Tibial nerve (tissue), 4 donors: ENCODE measurements at regions not wholly inside any gene's neighbourhood (a gene's known extent, or its start where the extent isn't known, plus 50 kb on each side); places are given as distances from the start of the nearest gene placed in this dataset.

Source experiments
- DNase-seq, 2 donors: peaks; one replicate each; pipeline ENCODE4 v3.0.0-alpha.2; 2019; ENCODE audit warnings: low spot score in 2 of 2
- H3K27ac ChIP-seq, 4 donors: fragments of 200-600 bp; sonication (generic) in 3 of 4; one replicate each; pipeline ENCODE4 v1.5.1; 2017 to 2019; ENCODE audit warnings: mild to moderate bottlenecking in 1 of 4
- H3K27me3 ChIP-seq, 2 donors: fragments of 200-600 bp; sonication (generic) in 1 of 2; one replicate each; pipeline versions ENCODE4 v1.5.1 to v1.6.0; 2017 to 2019
- H3K36me3 ChIP-seq, 3 donors: fragments of 200-600 bp; sonication (generic); one replicate each; pipeline ENCODE4 v1.5.1; 2018 to 2019
- H3K4me1 ChIP-seq, 4 donors: fragments of 200-600 bp; sonication (generic) in 3 of 4; one replicate each; pipeline ENCODE4 v1.5.1; 2017 to 2019
- H3K4me3 ChIP-seq, 4 donors: fragments of 200-600 bp; sonication (generic) in 3 of 4; one replicate each; pipeline ENCODE4 v1.5.1; 2017 to 2019; ENCODE audit warnings: mild to moderate bottlenecking in 1 of 4, moderate library complexity in 1 of 4
- H3K9me3 ChIP-seq, 4 donors: fragments of 200-600 bp; sonication (generic) in 3 of 4; one replicate each; pipeline ENCODE4 v1.5.1; 2017 to 2019
- CTCF ChIP-seq, 5 experiments: fragments of 200-600 bp in 3 of 5; fragments of 450-650 bp in 2 of 5; sonication (generic) in 3 of 5; IDR thresholded peaks; one replicate each; pipeline ENCODE4 v1.5.1; 2016 to 2019; ENCODE audit warnings: antibody characterized with exemption in 5 of 5, mild to moderate bottlenecking in 3 of 5, moderate library complexity in 2 of 5
- EP300 ChIP-seq, 2 donors: sonication (generic); formaldehyde crosslinking; IDR thresholded peaks; one replicate each; pipeline ENCODE4 v1.6.1; 2017; ENCODE audit warnings: antibody characterized with exemption in 2 of 2, mild to moderate bottlenecking in 1 of 2
- POLR2A ChIP-seq, 2 donors: fragments of 450-650 bp; IDR thresholded peaks; one replicate each; pipeline ENCODE4 v1.6.1; 2017; ENCODE audit warnings: antibody characterized with exemption in 2 of 2, mild to moderate bottlenecking in 2 of 2, moderate library complexity in 2 of 2
- WGBS, 2 donors: methylation state at CpG; one replicate each; pipeline ENCODE4 v1.1.5; 2018; 5-methylcytosine and 5-hydroxymethylcytosine counted together

GRCh38 chr20:60527656-60528055 lies 569.4 kb downstream of the CDH26 start:
- DNase-seq, result no peak
- TF ChIP-seq EP300 (IDR thresholded peaks at IDR 0.05) (no peak), CTCF (IDR thresholded peaks at IDR 0.05) (no peak), POLR2A (IDR thresholded peaks at IDR 0.05) (no peak)
- H3K4me1 ChIP-seq, result no peaks in the 10 kb centered on the region
- H3K27me3 ChIP-seq, result no peaks in the 10 kb centered on the region
- WGBS, 2 donors, result 80 to 81% methylated on average over 7 of the region's 7 CpGs
- no peak overlapping the region for H3K4me3 ChIP-seq
- no peak overlapping the region for H3K27ac ChIP-seq
- H3K36me3 ChIP-seq, result no peaks in the 10 kb centered on the region
- H3K9me3 ChIP-seq, result no peaks in the 10 kb centered on the region

- TF ChIP-seq POLR2A (IDR thresholded peaks at IDR 0.05), result no peak
- TF ChIP-seq CTCF (IDR thresholded peaks at IDR 0.05), result no peak
- TF ChIP-seq EP300 (IDR thresholded peaks at IDR 0.05), result no peak
- Histone ChIP-seq H3K4me3 (no peak overlapping the region), H3K36me3 (no peaks in the 10 kb centered on the region), H3K27me3 (no peaks in the 10 kb centered on the region), H3K4me1 (no peaks in the 10 kb centered on the region), H3K27ac (no peak overlapping the region), H3K9me3 (no peaks in the 10 kb centered on the region)
- DNase-seq, result no peak
- WGBS, 2 donors, result 71 to 74% methylated on average over 5 of the region's 5 CpGs
These were observed 569.9 kb downstream of the CDH26 start for GRCh38 chr20:60528141-60528540.

- 55 to 58% methylated on average over 5 of the region's 5 CpGs for WGBS, 2 donors
- Histone ChIP-seq H3K4me3 (no peak overlapping the region), H3K4me1 (no peaks in the 10 kb centered on the region), H3K27ac (no peak overlapping the region), H3K36me3 (no peaks in the 10 kb centered on the region), H3K9me3 (no peaks in the 10 kb centered on the region), H3K27me3 (no peaks in the 10 kb centered on the region)
- TF ChIP-seq POLR2A (IDR thresholded peaks at IDR 0.05) (no peak), CTCF (IDR thresholded peaks at IDR 0.05) (no peak), EP300 (IDR thresholded peaks at IDR 0.05) (no peak)
- DNase-seq, result no peak
These were observed 570.9 kb downstream of the CDH26 start for GRCh38 chr20:60529149-60529548.

GRCh38 chr20:60535211-60535610 lies 577.0 kb downstream of the CDH26 start:
- Histone ChIP-seq H3K4me1 (no peaks in the 10 kb centered on the region), H3K4me3 (no peak overlapping the region), H3K9me3 (no peaks in the 10 kb centered on the region), H3K27ac (no peak overlapping the region), H3K27me3 (no peaks in the 10 kb centered on the region), H3K36me3 (no peaks in the 10 kb centered on the region)
- no peak for DNase-seq
- 69 to 77% methylated on average over 3 of the region's 3 CpGs for WGBS, 2 donors
- TF ChIP-seq CTCF (IDR thresholded peaks at IDR 0.05), result no peak
- no peak for TF ChIP-seq POLR2A (IDR thresholded peaks at IDR 0.05)
- no peak for TF ChIP-seq EP300 (IDR thresholded peaks at IDR 0.05)

- no peaks in the 10 kb centered on the region for H3K27me3 ChIP-seq
- TF ChIP-seq POLR2A (IDR thresholded peaks at IDR 0.05) (no peak), CTCF (IDR thresholded peaks at IDR 0.05) (no peak), EP300 (IDR thresholded peaks at IDR 0.05) (no peak)
- H3K4me3 ChIP-seq, result no peak overlapping the region
- peaks cover 0 to 2% (median 0%) of the 10 kb centered on the region in 4 donors for H3K9me3 ChIP-seq
- H3K27ac ChIP-seq, result no peak overlapping the region
- no peak for DNase-seq
- no peaks in the 10 kb centered on the region for H3K4me1 ChIP-seq
- H3K36me3 ChIP-seq, result no peaks in the 10 kb centered on the region
- 22 to 24% methylated on average over 3 of the region's 3 CpGs for WGBS, 2 donors
These were observed 582.4 kb downstream of the CDH26 start for GRCh38 chr20:60540591-60540990.
